ENCODE measurements at regions not wholly inside any gene's neighbourhood (a gene's known extent, or its start where the extent isn't known, plus 50 kb on each side); places are given as distances from the start of the nearest gene placed in this dataset. TPM values are rescaled to one million over a fixed set of nuclear protein-coding genes. Genes with fewer than 3 reads are reported as not detected.

- TF ChIP-seq CTCF (IDR thresholded peaks at IDR 0.05): no peak
- no peak for DNase-seq (ENCODE audit: low spot score)
- ATAC-seq (ENCODE audit: low FRiP score): no peak
Observed at GRCh38 chr14:92258934-92259333, 64.0 kb upstream of the SLC24A4 start.

- no peak for TF ChIP-seq CTCF (IDR thresholded peaks at IDR 0.05)
- ATAC-seq (ENCODE audit: low FRiP score) (no peak), DNase-seq (ENCODE audit: low spot score) (no peak)
Observed at GRCh38 chr14:92259613-92260357, 63.2 kb upstream of the SLC24A4 start.

- DNase-seq (ENCODE audit: low spot score) (no peak), ATAC-seq (ENCODE audit: low FRiP score) (no peak)
- TF ChIP-seq CTCF (IDR thresholded peaks at IDR 0.05): no peak
Observed at GRCh38 chr14:92263681-92264080, 59.3 kb upstream of the SLC24A4 start.

GRCh38 chr14:92264195-92264594 is 58.8 kb upstream of the SLC24A4 start:
- ATAC-seq (ENCODE audit: low FRiP score) (no peak), DNase-seq (ENCODE audit: low spot score) (no peak)
- TF ChIP-seq CTCF (IDR thresholded peaks at IDR 0.05): no peak

GRCh38 chr14:92266216-92266615 is 56.7 kb upstream of the SLC24A4 start:
- ATAC-seq (ENCODE audit: low FRiP score): no peak
- DNase-seq (ENCODE audit: low spot score): no peak
- no peak for TF ChIP-seq CTCF (IDR thresholded peaks at IDR 0.05)

Small RNA genes in the stretch of these regions (small RNA-seq; reads per million reads assigned to genes)
- not detected for gene RNU6-366P
